Anterior cingulate cortex (tissue), 58 donors: ENCODE measurements at regions not wholly inside any gene's neighbourhood (a gene's known extent, or its start where the extent isn't known, plus 50 kb on each side); places are given as distances from the start of the nearest gene placed in this dataset.
"Not testable (repeated sequence)": the region's sequence is repeated elsewhere in the genome, so short reads cannot be mapped to it uniquely, and the experiment has no call there.

ENCODE experiments used
- DNase-seq, 58 donors: peaks; one replicate each; lab custom pipeline; 2025; lab: John Stamatoyannopoulos, UW

DNA sequence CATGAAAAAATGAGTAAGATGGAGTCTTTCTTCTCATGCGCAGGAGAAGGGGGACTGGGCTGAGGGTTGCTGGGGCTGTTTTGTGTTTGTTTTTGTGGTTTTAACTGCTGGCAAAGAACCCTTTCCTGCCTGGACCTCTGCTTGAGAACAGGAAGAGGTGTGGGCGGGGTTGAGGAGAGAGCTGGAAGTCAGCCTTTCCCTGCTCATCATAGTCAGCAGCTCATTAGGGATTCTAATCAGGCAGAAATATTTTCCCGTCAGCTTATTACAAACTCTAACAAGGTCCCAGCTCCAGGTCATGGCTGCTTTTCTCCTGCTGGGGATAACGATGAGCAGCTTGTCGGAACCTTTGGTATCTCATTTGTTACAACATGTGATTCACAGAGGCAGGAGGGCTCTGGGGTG is 185.0 kb upstream of the NRXN3 start:
- DNase-seq: peak in 6 of 58 donors; percentile 9 to 48 (median 19)

DNA sequence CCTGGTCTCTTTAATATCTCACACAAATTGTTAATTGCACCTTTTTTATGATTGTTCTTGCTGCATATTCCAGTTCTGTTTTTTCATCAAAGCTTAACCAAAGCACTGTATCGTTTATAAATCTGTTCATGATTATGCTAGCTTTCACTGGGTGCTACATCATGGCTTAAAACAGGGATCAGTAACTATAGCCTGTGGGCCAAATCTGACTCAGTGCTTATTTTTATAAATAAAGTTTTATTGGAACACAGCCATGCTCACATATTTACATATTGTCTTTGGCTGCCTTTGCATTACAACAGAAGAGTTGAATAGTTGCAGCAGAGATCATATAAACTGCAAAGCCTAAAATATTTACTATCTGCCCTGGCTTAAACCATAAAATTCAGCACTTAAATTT is 183.4 kb upstream of the NRXN3 start:
- DNase-seq: no peak

DNA sequence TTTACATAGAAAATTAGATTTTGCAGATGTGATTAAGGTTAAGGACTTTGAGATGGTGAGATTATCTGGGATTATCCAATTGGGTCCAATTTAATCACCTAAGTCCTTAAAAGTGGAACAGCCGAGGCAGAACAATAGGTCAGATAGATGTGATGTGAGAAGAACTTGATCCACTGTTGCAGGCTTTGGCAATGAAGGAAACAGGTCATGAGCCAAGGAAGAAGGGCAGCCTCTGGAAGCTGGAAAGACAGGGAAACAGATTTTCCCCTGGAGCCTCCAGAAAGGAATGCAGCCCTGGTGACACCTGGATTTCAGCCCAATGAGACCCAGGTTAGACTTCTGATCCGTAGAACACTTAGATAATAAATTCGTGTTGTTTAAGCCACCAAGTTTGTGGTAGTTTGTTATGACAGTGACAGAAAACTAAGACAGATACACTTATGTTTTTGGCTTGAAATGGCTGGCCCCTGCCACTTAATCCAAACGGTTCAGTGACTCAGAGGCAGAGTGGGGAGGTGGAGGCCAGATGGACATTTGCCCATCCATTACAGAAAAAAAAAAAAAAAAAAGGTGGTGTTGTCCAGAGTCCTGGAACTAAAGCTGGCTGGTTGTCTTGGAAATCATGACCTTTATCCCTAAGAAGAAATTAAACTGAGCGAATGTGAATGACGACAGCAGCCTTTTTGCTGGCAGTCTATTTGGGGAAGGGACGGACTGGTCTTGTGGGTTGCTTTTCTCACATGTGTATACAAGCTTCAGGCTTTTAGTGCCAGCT is 181.9 kb upstream of the NRXN3 start:
- peak in 5 of 58 donors; percentile 27 to 69 (median 41) for DNase-seq

DNA sequence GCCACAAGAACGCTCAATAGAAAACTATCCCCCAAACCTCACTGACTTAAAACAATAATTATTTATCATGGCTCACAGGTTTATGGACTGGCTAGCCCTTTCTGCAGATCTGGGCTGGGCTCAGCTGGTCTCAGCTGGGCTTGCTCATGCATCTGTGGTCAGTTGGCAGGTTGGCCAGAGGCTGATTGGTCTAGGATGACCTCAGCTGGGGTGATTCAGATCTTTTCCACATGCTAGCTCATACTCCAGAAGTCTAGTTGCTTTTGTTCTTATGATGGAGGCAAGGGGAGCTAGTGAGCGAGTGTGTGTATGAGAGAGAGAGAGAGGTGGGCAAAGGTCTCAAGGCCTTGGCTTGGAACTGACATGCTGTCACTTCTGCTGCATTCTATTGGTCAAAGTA is 181.2 kb upstream of the NRXN3 start:
- peak in 49 of 58 donors; percentile 22 to 93 (median 69) for DNase-seq

DNA sequence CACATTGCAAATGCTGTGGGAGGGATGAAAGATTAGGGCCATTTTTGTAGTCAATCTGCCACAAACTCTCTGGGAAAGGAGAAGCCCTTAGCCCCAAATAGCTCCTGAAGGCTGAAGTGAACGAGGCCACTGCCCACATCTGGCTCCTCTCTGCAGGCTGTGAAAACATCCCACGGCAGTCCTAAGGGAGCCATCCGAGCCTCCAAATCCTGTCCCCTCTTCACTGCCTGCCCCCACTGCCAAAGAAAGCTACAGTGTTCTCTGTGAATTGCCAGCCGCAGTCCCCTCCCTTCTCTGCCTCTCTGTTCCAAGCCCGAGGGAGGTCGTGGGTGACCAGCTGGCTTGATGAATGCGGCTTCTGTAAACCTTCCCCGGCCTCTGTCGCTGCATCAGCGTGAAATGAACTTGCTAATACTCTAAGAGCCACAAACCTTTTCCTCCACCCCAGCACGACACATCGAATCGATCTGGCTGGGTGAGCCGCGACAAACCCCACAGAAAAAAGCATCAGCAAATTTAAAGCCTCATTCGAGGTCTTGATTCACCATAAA is 180.7 kb upstream of the NRXN3 start:
- DNase-seq: peak in 52 of 58 donors; percentile 41 to 95 (median 78)

DNA sequence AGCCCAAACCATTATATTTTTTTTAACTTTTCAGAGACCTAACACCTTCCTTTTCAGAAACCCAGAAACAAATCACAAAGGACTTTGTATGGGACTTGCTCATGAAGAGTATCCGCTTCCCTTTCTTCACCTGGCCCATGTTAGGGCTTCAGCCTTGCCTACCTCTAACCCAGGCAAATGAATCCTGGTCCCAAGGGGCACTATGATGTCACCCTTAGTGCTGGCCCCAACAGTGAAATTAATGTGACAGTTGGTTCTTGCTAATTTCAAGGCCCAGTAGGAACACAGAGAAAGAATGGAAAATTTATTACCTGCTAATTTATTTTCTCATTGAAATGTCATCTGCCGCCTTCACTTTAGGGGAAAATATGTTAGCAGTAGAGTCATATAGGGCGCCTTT is 179.8 kb upstream of the NRXN3 start:
- DNase-seq: no peak

DNA sequence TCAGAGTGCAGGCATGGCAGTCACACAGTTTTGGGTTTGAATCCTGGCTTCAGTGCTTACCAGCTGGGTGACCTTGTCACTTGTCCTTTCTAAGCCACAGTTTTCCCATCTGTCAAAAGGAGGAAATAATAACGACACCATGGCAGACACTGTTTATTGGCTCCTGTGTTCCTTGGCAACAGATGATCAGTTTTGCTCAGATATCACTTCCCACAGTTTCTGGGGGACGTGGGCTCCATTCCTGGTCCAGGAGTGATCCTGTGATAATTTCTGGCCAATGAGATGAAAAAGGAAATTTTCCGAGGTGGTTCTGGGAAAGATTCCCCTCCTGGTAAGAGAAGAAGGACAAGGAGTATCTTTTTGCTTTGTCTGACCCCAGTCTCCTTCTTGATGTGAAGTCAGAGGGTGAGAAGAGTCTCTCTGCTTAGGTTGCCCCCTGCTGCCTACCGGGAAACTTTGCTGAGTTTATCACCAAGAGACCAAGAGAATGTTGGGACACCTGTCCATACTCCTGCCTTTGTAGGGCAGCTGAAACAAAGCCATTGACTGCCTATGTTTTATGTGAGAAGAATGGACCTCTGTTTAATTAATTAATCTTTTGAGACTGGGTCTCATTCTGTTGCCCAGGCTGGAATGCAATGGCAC is 178.9 kb upstream of the NRXN3 start:
- peak in 7 of 58 donors; percentile 5 to 42 (median 17) for DNase-seq

DNA sequence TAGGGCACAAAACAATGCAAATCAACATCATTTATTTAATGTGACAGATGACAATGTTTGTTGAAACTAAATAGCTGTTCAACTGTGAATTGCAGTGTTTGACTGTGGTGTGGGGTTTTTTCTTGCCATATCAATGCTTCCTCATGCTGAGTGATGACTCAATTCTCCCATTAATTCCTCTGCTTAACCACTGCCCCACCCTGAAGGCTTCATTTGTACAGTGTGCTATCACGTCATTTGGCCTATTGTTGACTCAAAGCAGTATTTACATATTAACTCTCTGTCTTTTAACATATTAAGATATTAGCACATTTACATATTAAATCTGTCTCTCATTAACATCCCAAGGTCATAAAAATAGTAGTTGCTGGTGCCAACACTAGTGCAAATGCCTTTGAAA is 164.8 kb upstream of the NRXN3 start:
- no peak for DNase-seq

DNA sequence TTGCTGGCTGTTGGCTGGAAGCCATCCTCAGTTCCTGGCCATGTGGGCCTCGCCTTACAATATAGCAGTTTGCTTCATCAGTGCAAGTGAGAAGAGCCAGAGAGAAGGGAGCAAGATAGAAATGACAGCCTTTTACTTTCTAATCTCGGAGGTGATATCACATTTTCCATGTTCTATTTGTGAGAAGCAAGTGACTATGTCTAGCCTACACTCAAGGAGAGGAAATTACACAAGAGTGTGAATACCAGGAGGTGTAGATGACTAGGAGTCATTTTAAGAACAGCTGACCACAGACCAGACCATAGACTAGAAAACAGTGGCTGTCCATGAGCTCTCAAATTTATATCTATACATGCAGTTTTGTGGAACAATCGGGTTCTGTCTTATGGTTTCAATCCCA is 163.0 kb upstream of the NRXN3 start:
- no peak for DNase-seq

DNA sequence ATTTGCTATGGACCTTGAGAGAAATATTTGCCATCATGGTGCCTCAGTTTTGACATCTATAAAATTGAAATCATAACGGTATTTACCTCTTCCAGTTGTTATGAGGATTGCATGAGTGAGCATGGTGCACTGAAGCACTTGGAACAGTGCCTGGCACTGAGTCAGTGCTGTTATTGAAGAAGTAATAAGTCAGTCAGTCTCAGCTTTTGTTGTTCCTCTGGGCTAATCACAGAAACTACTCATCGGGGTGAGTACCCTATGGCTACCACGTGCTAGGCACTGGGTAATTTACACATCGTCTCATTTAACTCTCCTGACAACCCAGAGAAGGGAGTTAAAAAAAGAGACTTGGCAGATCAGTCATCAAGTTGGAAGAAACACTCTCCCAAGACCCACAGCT is 159.5 kb upstream of the NRXN3 start:
- peak in 2 of 58 donors; percentile 4 to 59 for DNase-seq

DNA sequence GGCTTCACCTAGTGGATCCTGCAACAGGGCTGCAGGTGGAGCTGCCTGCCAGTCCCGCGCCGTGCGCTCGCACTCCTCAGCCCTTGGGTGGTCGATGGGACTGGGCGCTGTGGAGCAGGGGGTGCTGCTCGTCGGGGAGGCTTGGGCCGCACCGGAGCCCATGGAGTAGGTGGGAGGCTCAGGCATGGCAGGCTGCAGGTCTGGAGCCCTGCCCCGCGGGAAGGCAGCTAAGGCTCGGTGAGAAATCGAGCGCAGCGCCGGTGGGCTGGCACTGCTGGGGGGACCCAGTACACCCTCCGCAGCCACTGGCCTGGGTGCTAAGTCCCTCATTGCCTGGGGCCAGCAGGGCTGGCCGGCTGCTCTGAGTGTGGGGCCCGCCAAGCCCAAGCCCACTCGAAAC is 156.3 kb upstream of the NRXN3 start:
- not testable (repeated sequence) for DNase-seq

DNA sequence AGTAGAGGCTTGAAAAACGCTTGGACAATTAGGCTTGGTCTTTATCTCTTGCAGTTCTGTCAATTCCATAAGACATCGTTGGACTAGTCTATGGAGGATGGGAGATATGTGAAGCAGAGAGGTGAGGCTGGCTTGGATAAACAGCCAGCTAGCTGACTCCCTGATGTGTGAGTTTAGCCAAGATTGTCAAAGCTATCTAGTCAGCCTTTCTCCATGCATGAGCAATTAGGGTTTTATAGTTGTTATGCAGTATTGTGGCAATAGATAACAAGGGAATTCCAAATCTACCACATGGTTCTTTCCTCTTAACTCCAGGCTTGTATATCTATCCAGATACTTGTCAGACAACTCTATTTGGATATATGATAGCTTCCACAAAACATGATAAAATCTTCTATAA is 153.6 kb upstream of the NRXN3 start:
- no peak for DNase-seq

DNA sequence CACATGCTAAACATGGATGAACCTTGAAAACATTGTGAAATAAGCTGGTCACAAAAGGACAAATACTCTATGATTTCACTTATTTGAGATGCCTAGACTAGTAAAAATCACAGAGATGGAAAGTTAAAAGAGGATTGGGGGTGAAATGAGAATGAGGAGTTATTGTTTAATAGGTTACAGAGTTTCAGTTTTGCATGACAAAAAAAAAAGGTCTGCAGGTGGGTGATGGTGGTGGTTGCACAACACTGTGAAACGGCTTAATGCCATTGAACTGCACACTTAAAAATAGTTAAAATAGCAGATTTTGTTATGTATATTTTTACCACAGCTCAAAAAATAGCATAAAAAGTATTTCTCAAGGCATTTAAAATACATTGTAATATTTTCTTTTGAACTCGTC is 151.9 kb upstream of the NRXN3 start:
- DNase-seq: no peak

DNA sequence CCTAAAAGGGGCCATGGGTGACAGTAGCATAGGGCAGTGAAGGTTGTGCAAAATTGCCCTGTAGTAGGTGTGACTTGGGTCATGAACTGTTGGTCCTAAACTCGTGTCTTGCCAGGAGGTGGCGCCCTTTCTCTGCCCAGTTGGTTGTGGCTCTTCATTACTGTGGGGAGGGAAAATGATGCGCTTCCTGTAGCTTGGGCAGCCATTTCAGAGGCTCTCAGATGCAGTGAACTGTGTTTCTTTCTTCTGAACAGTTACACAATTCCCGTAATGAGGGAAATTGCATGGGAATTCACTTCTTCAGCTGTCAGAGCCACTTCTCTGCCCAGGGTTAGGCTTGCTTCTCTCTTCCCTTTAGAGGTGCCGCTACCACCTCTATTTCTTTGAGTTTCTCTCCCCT is 148.1 kb upstream of the NRXN3 start:
- peak in 24 of 58 donors; percentile 3 to 58 (median 11) for DNase-seq

DNA sequence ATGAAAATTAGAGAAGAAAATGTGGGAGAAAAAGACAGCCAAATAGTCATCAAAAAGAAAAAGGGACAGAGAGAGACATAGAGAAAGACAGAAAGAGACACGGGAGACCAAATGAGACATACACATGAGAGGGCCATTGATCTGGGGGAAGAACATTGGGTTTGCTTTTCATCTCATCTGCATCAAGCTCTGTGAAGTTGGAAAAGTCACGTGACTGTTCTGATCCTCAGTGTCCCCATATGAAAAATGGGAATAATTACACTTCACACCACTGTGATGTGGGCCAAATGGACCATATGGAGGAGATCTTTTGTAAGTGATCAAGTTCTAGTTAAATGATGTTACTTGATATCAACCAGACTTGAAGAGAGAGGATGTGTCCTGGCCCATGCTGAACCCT is 147.1 kb upstream of the NRXN3 start:
- no peak for DNase-seq

DNA sequence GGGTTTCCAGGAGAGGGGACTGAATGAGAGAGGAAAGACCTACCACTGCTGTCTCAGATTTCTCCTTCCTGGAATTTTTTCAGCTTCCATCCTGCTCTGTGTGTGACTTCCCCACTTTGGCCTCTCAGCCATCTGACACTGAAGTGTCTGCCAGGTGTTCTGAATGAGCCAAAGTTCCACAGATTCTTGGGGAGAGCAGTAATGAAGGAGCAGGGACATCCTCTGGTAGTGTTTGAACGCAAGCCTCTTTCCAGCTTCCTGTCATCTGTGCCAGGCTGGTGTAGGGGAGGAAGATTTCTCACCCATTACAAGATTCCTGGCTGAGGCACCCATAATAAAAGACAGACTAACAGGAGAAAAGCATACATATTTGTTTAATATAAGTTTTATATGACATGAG is 141.7 kb upstream of the NRXN3 start:
- no peak for DNase-seq

DNA sequence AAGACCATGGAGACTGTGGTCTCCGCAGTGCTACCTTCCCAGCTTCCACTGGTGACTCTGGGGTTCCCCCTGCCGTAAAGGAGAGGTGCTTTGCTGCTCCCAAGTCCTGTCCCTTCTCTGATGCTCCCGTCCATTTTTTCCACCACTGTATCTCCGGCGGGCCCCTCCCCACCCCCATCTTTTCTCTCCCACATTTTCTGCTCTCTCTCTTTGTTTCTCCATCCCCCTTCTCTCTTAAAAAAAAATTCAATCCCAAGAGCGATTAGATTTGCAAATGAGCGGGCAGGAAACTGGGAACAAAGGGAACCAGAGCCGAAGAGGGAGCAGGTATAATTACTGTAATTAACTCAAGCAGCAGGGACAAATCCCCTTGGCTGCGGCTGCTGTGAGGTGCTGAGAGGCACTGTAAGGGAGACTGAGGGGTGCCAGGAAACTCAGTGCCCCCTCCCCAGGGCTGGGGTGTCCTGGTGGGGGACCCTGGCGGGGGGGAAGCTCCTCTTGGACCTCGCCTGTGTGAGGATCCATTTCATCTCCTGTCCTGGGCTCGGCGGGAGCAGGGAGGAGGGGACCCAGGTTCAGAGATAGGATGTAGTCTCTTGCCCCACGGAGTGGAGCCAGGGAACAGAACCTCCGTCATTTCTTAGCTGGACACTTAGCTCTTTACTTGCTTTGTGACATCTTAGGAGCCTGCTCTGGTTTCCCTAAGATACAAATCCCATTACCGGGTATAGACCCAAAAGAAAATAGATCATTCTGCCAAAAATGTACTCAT is 140.4 kb upstream of the NRXN3 start:
- peak in 16 of 58 donors; percentile 3 to 39 (median 7) for DNase-seq

DNA sequence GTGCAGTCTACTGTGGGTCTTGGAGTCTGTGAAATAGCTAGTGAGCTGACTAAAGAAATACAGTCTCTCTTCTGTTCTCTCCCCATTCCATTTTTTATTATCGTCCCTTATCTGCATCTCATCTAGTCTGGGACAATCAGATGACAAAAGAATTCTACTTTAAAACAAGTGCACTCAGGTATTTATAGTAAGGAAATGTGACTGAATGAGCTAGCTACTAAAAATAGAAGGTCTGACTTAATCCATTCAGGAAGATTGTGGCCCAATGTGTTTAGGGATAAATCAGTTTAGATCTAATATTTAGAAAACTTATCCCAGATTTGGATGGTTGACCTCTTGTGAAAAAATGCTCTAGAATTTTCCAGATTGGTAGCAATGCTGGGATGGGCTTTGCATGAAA is 126.8 kb upstream of the NRXN3 start:
- DNase-seq: no peak

DNA sequence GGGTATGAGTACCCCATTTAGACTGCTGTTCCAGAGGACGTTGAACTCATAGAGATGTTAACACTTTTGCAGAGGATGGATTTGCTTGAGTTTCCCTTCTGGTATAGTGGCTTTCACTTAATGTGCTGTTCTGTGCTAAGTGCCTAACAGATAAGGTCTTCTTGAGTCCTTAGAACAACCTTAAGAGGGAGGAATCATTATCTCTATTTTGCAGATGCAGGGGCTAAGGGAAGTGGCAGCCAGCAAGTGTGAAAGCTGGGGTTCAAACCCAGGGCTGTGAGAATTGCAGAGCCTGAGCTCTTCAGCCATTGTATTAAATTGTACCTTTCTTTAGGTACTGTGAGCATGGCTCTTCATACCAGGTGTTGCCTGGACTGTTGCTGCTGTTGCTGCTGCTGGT is 122.1 kb upstream of the NRXN3 start:
- DNase-seq: no peak

DNA sequence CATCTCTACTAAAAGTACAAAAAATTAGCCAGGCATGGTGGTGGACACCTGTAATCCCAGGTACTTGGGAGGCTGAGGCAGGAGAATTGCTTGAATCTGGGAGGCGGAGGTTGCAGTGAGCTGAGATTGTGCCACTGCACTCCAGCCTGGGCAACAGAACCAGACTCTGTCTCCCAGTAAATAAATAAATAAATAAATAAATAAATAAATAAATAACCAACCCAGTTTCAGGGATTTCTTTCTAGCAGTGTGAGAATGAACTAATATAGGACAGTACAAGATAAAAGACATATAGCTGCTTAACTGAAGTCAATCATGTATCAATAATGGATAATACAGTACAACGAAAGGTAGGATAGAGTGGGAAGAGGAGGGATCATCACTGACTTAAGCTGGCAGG is 113.3 kb upstream of the NRXN3 start:
- not testable (repeated sequence) for DNase-seq

DNA sequence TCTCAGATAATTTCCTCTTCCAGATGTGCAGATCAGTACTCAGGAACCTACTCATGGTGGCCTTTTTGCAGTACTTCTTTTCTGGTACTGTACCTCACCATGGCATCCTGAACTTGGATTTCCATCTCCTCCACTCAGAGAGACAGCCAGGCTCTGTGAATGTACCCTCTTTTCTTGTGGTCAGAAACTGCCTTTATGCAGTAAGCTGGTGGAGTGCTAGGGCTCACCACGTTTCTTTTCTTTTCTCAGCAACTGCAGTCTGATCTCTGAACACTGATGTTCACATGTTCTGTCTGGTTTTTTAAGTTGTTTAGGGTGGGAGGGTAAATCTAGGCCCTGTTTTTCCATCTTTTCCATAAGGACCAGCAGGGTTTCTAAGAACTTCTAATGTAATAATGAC is 99.8 kb upstream of the NRXN3 start:
- no peak for DNase-seq
